Adrenal gland (tissue), 9 donors: ENCODE measurements at regions not wholly inside any gene's neighbourhood (a gene's known extent, or its start where the extent isn't known, plus 50 kb on each side); places are given as distances from the start of the nearest gene placed in this dataset.
A peak's percentile ranks its signal among the peaks of the same experiment; 100 is the strongest.

Source experiments
- DNase-seq, 7 donors: peaks; one replicate each; pipeline ENCODE4 v3.0.0-alpha.2; 2019 to 2020
- H3K27ac ChIP-seq, 5 donors: fragments of 200-600 bp; sonication (generic) in 4 of 5; 1 replicate in 3 of 5; 2 replicates in 2 of 5; pipeline versions ENCODE4 v1.5.1 to v1.8.0; 2016 to 2020; ENCODE audit warnings: mild to moderate bottlenecking in 1 of 5
- H3K27me3 ChIP-seq: fragments of 200-600 bp; 2 replicates; pipeline ENCODE4 v1.8.0; 2021
- H3K36me3 ChIP-seq, 2 donors: fragments of 200-600 bp; replicated peaks in 1 of 2; 1 replicate in 1 of 2; 2 replicates in 1 of 2; pipeline versions ENCODE4 v1.5.1 to v1.8.0; 2018 to 2022
- H3K4me1 ChIP-seq, 2 donors: fragments of 200-600 bp; replicated peaks in 1 of 2; 1 replicate in 1 of 2; 2 replicates in 1 of 2; pipeline versions ENCODE4 v1.5.1 to v1.8.0; 2018 to 2021
- H3K4me3 ChIP-seq, 4 donors: fragments of 200-600 bp; sonication (generic) in 3 of 4; one replicate each; pipeline ENCODE4 v1.5.1; 2016 to 2018
- H3K9me3 ChIP-seq, 3 donors: fragments of 200-600 bp; sonication (generic) in 1 of 3; replicated peaks in 1 of 3; 1 replicate in 2 of 3; 2 replicates in 1 of 3; pipeline versions ENCODE4 v1.5.1 to v1.8.0; 2016 to 2021
- POLR2A ChIP-seq, 2 donors: fragments of 450-650 bp; IDR thresholded peaks; one replicate each; pipeline ENCODE4 v1.6.1; 2017; ENCODE audit warnings: antibody characterized with exemption in 2 of 2, mild to moderate bottlenecking in 2 of 2, moderate library complexity in 1 of 2
- WGBS, 4 donors: extraction: QIAGEN DNeasy Blood & Tissue Kit in 2 of 4; methylation state at CpG; one replicate each; pipeline versions ENCODE4 v1.1.5 to v1.1.7; 2013 to 2017; 5-methylcytosine and 5-hydroxymethylcytosine counted together
- intact Hi-C, 2 donors: fragments of 100-400 bp; cut with DNase I; formaldehyde crosslinking; loops; one replicate each; pipeline versions ENCODE4 v1.14.1 to v1.15.0; 2022 to 2023
- TF ChIP-seq, protein P1 (sequence below), 6 experiments: fragments of 450-650 bp in 4 of 6; fragments of 200-600 bp in 2 of 6; sonication (generic) in 1 of 6; IDR thresholded peaks; 1 replicate in 5 of 6; 2 replicates in 1 of 6; pipeline versions ENCODE4 v1.5.1 to v1.8.0; 2016 to 2021; ENCODE audit warnings: antibody characterized with exemption in 6 of 6, mild to moderate bottlenecking in 2 of 6, moderate library complexity in 1 of 6
- donor health status: healthy with polysubstance abuse.
- donor health status: Bipolar disorder and iron deficiency.
- donor health status: DM: yes; HTN: yes; CAD: no.
- donor health status: DM: no; HTN: no; CAD: no.
- donor health status: DM: no; HTN: no; CAD: no.

DNA sequence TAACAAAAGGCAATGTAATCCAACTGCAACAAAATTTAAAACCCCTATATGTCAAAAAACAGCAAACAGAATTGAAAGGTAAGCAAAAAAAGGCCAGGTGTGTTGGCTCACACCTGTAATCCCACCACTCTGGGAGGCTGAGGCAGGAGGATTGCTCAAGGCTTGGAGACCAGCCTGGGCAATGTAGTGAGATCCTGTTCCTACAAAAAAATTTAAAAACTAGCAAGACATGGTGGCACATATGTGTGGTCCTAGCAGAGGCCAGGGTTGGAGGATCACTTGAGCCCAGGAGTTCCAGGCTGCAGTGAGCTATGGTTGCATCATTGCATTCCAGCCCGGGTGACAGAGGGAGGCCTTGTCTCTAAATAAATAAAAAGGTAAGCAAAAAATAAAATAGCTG, 212.1 kb upstream of the KLF14 start:
- WGBS, 4 donors: 67 to 80% (median 72%) methylated on average over 1 of the region's 1 CpG
- H3K27ac ChIP-seq: peak overlapping the region in 1 of 5 donors; percentile 31
- H3K9me3 ChIP-seq: no peaks in the 10 kb centered on the region
- H3K4me3 ChIP-seq: no peak overlapping the region
- no peaks in the 10 kb centered on the region for H3K27me3 ChIP-seq
- intact Hi-C loops: no loop called here
- peaks cover 0 to 8% of the 10 kb centered on the region in 2 donors for H3K36me3 ChIP-seq
- TF ChIP-seq, protein P1, sequence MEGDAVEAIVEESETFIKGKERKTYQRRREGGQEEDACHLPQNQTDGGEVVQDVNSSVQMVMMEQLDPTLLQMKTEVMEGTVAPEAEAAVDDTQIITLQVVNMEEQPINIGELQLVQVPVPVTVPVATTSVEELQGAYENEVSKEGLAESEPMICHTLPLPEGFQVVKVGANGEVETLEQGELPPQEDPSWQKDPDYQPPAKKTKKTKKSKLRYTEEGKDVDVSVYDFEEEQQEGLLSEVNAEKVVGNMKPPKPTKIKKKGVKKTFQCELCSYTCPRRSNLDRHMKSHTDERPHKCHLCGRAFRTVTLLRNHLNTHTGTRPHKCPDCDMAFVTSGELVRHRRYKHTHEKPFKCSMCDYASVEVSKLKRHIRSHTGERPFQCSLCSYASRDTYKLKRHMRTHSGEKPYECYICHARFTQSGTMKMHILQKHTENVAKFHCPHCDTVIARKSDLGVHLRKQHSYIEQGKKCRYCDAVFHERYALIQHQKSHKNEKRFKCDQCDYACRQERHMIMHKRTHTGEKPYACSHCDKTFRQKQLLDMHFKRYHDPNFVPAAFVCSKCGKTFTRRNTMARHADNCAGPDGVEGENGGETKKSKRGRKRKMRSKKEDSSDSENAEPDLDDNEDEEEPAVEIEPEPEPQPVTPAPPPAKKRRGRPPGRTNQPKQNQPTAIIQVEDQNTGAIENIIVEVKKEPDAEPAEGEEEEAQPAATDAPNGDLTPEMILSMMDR (IDR thresholded peaks at IDR 0.05): no peak
- TF ChIP-seq POLR2A (IDR thresholded peaks at IDR 0.05): no peak
- no peak for DNase-seq
- H3K4me1 ChIP-seq: peaks cover 38 to 70% of the 10 kb centered on the region in 2 donors

DNA sequence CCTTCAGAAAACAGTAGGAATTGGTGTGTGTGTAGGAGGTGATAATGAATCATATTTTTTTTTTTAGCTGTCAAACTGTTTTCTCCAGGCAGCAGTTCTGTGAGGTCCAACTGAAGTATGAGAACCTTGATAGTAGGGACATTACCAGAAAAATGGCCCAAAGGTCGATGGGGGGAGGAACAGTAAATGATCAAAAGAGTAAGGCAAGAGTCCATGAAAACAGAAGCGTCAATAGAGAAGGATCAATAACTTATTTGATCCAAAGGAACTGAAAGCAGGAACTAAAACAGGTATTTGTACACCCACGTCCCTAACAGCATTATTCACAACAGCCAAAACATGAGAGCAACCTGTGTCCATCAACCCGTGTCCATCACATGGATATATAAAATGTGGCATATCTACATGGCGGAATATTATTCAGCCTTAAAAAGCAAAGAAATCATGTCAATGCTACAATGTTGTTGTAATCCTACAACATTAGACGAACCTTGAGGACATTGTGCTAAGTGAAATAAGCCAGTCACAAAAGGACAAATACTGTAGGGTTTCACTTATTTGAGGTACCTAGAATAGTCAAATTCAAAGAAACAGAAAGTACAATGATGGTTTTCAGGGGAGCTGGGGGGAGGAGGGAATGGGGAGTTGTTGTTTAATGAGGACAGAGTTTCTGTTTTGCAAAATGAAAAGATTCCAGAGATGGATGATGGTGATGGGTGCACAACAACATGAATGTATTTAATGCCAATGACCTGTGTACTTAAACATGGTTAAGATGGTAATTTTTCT, 214.0 kb upstream of the KLF14 start:
- Histone ChIP-seq H3K4me1 (peaks cover 25 to 51% of the 10 kb centered on the region in 2 donors), H3K9me3 (no peaks in the 10 kb centered on the region), H3K4me3 (no peak overlapping the region), H3K36me3 (peaks cover 0 to 20% of the 10 kb centered on the region in 2 donors), H3K27me3 (no peaks in the 10 kb centered on the region), H3K27ac (peak overlapping the region in 1 of 5 donors; percentile 24)
- TF ChIP-seq, protein P1 (IDR thresholded peaks at IDR 0.05): no peak
- no peak for TF ChIP-seq POLR2A (IDR thresholded peaks at IDR 0.05)
- 89 to 93% (median 92%) methylated on average over 6 of the region's 6 CpGs for WGBS, 4 donors
- intact Hi-C loops: no loop called here
- no peak for DNase-seq

DNA sequence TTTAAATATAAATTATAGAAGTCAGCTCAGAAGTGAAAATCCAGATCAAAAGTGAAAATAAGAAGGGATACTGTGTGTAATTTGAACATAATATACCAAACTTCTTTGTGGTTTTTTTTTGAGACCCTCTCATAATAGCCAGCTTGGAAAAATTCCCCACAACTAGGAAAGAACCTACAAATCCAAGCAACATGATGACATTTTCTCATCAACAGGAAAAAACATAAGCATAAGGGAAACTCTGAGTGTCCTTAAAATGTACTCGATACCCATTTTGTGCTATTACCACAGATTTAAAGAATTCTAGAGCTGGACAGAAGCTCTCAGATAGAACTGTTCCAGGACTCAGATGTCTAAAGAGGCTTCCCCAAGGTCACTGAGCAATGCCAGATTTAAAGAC, 214.8 kb upstream of the KLF14 start:
- TF ChIP-seq, protein P1 (IDR thresholded peaks at IDR 0.05): no peak
- TF ChIP-seq POLR2A (IDR thresholded peaks at IDR 0.05): no peak
- Histone ChIP-seq H3K27ac (no peak overlapping the region), H3K4me3 (no peak overlapping the region), H3K9me3 (no peaks in the 10 kb centered on the region), H3K36me3 (peaks cover 0 to 20% of the 10 kb centered on the region in 2 donors), H3K4me1 (peaks cover 18 to 43% of the 10 kb centered on the region in 2 donors), H3K27me3 (no peaks in the 10 kb centered on the region)
- WGBS, 4 donors: 86 to 100% (median 94%) methylated on average over 1 of the region's 1 CpG
- no peak for DNase-seq
- intact Hi-C loops: no loop called here

DNA sequence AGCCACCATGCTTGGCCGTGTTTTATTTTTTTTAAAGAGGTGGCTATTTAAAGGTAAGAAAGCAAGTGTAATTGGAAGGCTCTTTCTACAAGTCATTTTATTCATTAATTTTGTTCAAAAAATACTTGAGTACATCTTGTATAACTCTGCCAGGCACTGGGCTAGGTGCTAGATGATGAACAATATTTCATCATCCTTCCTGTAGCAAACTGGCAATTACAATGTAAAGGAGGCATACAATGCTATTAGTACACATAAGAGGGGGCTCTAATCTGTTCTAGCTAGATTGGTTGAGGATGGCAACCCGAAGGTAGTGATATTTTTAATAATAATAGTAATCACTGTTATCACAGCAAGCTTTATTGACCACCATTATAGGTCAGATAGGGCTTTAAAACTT, 215.5 kb upstream of the KLF14 start:
- TF ChIP-seq POLR2A (IDR thresholded peaks at IDR 0.05): no peak
- TF ChIP-seq, protein P1 (IDR thresholded peaks at IDR 0.05): no peak
- Histone ChIP-seq H3K27me3 (no peaks in the 10 kb centered on the region), H3K4me1 (peaks cover 11 to 36% of the 10 kb centered on the region in 2 donors), H3K4me3 (no peak overlapping the region), H3K36me3 (peaks cover 0 to 18% of the 10 kb centered on the region in 2 donors), H3K9me3 (no peaks in the 10 kb centered on the region), H3K27ac (no peak overlapping the region)
- no peak for DNase-seq
- 92 to 94% (median 93%) methylated on average over 2 of the region's 2 CpGs for WGBS, 4 donors
- intact Hi-C loops: no loop called here
